ENCODE measurements at regions not wholly inside any gene's neighbourhood (a gene's known extent, or its start where the extent isn't known, plus 50 kb on each side); places are given as distances from the start of the nearest gene placed in this dataset.

DNA sequence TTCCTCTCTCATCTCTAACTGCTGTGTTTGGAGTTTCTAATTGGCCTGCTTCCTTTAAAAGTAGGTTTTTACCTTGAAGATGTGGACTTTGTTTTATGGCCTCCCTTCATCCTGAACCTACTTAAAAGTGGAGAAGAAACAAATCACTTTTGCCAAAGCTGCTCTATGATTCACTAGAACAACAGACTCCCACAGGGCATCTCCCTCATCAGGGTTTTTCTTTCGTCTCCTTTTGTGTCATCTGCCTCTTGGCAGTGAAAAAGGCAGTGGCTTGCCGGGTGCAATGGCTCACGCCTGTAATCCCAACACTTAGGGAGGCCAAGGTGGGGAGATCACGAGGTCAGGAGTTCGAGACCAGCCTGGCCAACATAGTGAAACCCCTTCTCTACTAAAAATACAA, 186.6 kb upstream of the MTNR1B start (continued):
- TF ChIP-seq REST (IDR thresholded peaks at IDR 0.05) = no peak
- no peak for TF ChIP-seq JUND (IDR thresholded peaks at IDR 0.05)
- no peak for TF ChIP-seq RAD21 (IDR thresholded peaks at IDR 0.05)
- no peak for TF ChIP-seq HNF4A (conservative IDR thresholded peaks at IDR 0.05)
- TF ChIP-seq FOXA1 (IDR thresholded peaks at IDR 0.05) = no peak
- TF ChIP-seq EGR1 (IDR thresholded peaks at IDR 0.05; ENCODE audit: low read depth in 2 of 2) = no peak
- TF ChIP-seq NR2F2 (IDR thresholded peaks at IDR 0.05) = no peak
- TF ChIP-seq FOXA2 (IDR thresholded peaks at IDR 0.05) = no peak

DNA sequence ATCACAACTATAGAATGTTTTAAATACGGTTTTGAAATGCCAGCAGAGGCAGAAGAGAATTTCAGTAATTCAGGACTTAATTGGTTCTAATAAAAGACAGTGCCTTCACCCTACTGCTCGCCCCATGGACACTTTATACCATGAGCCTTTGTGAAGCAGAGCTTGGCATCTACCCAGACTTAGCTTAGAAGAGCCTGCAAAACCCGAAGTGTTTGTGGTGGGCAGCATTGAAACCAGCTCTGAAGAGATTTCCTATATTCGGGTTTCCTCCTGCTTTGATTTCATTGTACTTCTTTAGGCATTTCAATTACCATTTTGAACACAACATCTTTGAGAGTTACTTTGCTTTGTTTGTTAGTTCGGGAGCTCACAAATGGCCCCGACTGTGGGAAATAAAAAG, 185.1 kb upstream of the MTNR1B start:
- no peaks in the 10 kb centered on the region for H3K9me3 ChIP-seq (ENCODE audit: control insufficient read depth in 4 of 4, low read length in 3 of 4)
- H3K27ac ChIP-seq (ENCODE audit: low read depth in 1 of 2, low read length in 2 of 2) = no peak overlapping the region
- 52% methylated on average over 6 of the region's 6 CpGs for WGBS
- no peak overlapping the region for H3K9ac ChIP-seq (ENCODE audit: low read depth in 1 of 2, low read length in 2 of 2)
- H3K27me3 ChIP-seq (ENCODE audit: control insufficient read depth in 4 of 4, insufficient read depth in 4 of 4, low read length in 3 of 4) = no peaks in the 10 kb centered on the region
- no peak for DNase-seq (ENCODE audit: low spot score)
- no peaks in the 10 kb centered on the region for H3K36me3 ChIP-seq (ENCODE audit: control insufficient read depth in 4 of 4, insufficient read depth in 3 of 4, low read depth in 1 of 4, low read length in 3 of 4)
- TF ChIP-seq ATF3 (IDR thresholded peaks at IDR 0.05) (no peak), MAX (IDR thresholded peaks at IDR 0.05) (no peak), REST (IDR thresholded peaks at IDR 0.05) (no peak), FOXA1 (IDR thresholded peaks at IDR 0.05) (no peak), HNF4A (conservative IDR thresholded peaks at IDR 0.05) (no peak), FOXA2 (IDR thresholded peaks at IDR 0.05) (no peak), YY1 (IDR thresholded peaks at IDR 0.05) (no peak), RXRA (IDR thresholded peaks at IDR 0.05) (no peak)
- TF ChIP-seq, protein P1, sequence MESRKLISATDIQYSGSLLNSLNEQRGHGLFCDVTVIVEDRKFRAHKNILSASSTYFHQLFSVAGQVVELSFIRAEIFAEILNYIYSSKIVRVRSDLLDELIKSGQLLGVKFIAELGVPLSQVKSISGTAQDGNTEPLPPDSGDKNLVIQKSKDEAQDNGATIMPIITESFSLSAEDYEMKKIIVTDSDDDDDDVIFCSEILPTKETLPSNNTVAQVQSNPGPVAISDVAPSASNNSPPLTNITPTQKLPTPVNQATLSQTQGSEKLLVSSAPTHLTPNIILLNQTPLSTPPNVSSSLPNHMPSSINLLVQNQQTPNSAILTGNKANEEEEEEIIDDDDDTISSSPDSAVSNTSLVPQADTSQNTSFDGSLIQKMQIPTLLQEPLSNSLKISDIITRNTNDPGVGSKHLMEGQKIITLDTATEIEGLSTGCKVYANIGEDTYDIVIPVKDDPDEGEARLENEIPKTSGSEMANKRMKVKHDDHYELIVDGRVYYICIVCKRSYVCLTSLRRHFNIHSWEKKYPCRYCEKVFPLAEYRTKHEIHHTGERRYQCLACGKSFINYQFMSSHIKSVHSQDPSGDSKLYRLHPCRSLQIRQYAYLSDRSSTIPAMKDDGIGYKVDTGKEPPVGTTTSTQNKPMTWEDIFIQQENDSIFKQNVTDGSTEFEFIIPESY (IDR thresholded peaks at IDR 0.05) = no peak
- H3K4me3 ChIP-seq (ENCODE audit: low read depth in 1 of 3, low read length in 3 of 3) = no peak overlapping the region
- no peaks in the 10 kb centered on the region for H3K4me1 ChIP-seq (ENCODE audit: control insufficient read depth in 4 of 4, insufficient read depth in 4 of 4, low read length in 3 of 4)

Data from liver (tissue), 7 donors.